K562 (cell line): ENCODE measurements at regions not wholly inside any gene's neighbourhood (a gene's known extent, or its start where the extent isn't known, plus 50 kb on each side); places are given as distances from the start of the nearest gene placed in this dataset.

Experiments
- ATAC-seq: fragments of 200-7000 bp; cut with Tn5 transposase; 3 replicates; pipeline ENCODE4 v1.9.1; 2020; ENCODE audit warnings: moderate library complexity
- BruUV-seq: library from RNA; stranded (reverse); fragments of 400-500 nt; replicated peaks from 2 replicates; lab custom pipeline; 2021; lab: Mats Ljungman, UMichigan
- CTCF ChIA-PET: fragments of 300-600 bp; formaldehyde crosslinking; extraction: SDS; loops from one replicate; lab custom pipeline; 2021; ENCODE audit warnings: low intra/inter-chr PET ratio; lab: Yijun Ruan, JAX
- POLR2A ChIA-PET: fragments of 300-600, 350-650 bp; sonication (Branson Sonifier 250); formaldehyde crosslinking; extraction: SDS; loops from one replicate; lab custom pipeline; 2021; ENCODE audit warnings: antibody characterized with exemption, inconsistent platforms; lab: Yijun Ruan, JAX
- DNase-seq, 4 experiments: peaks; one replicate each; pipeline versions ENCODE4 v3.0.0 to v3.0.0-alpha.2; 2011 to 2018; ENCODE audit warnings: low spot score in 3 of 4, mixed read lengths in 3 of 4; ENCODE audit errors: extremely low read depth in 1 of 4
- FAIRE-seq: peaks from 2 replicates; lab custom pipeline; 2011; peaks lifted over from hg19 to GRCh38; lab: Jason Lieb, UNC
- H2AFZ ChIP-seq: 2 replicates; pipeline ENCODE4 v1.6.0; 2011; ENCODE audit warnings: low read depth, low read length, control low read depth, inconsistent platforms
- H3K27ac ChIP-seq: fragments of 200-600 bp; 3 replicates; pipeline ENCODE4 v1.8.0; 2011; ENCODE audit warnings: low read depth, mild to moderate bottlenecking, control low read depth, inconsistent platforms, low read length, moderate library complexity, mixed read lengths; ENCODE audit errors: extremely low read depth
- H3K27me3 ChIP-seq, 2 experiments: fragments of 300-600 bp in 1 of 2; 2 replicates in 1 of 2; 3 replicates in 1 of 2; pipeline versions ENCODE4 v1.6.0 to v1.8.0; 2011; ENCODE audit warnings: inconsistent platforms in 2 of 2, low read length in 2 of 2, mild to moderate bottlenecking in 1 of 2, mixed read lengths in 1 of 2, moderate library complexity in 1 of 2; ENCODE audit not compliant: control insufficient read depth in 2 of 2, insufficient read depth in 2 of 2
- H3K36me3 ChIP-seq: fragments of 300-600 bp; 3 replicates; pipeline ENCODE4 v1.8.0; 2011; ENCODE audit warnings: mild to moderate bottlenecking, low read length, inconsistent platforms; ENCODE audit not compliant: control insufficient read depth, insufficient read depth
- H3K4me1 ChIP-seq, 2 experiments: fragments of 200-600 bp in 1 of 2; replicated peaks in 1 of 2; 2 replicates in 1 of 2; 3 replicates in 1 of 2; pipeline versions ENCODE4 v1.5.1 to v1.8.0; 2011; ENCODE audit warnings: inconsistent platforms in 2 of 2, low read length in 2 of 2, mild to moderate bottlenecking in 1 of 2, mixed read lengths in 1 of 2, moderate library complexity in 1 of 2; ENCODE audit not compliant: control insufficient read depth in 2 of 2, insufficient read depth in 2 of 2
- H3K4me2 ChIP-seq: 2 replicates; pipeline ENCODE4 v1.6.1; 2011; ENCODE audit warnings: low read length, control low read depth, inconsistent platforms, mixed read lengths; ENCODE audit not compliant: insufficient read depth
- H3K4me3 ChIP-seq: fragments of 200-600 bp; sonication (generic), shearing (Covaris generic); 2 replicates; pipeline ENCODE4 v1.5.1; 2016; ENCODE audit warnings: control low read depth, inconsistent platforms
- H3K79me2 ChIP-seq: fragments of 200-600 bp; 3 replicates; pipeline ENCODE4 v1.8.0; 2011; ENCODE audit warnings: low read length, inconsistent platforms; ENCODE audit not compliant: control insufficient read depth, insufficient read depth
- H3K9ac ChIP-seq, 2 experiments: 2 replicates each; pipeline versions ENCODE4 v1.6.0 to v1.6.1; 2011; ENCODE audit warnings: low read depth in 2 of 2, low read length in 2 of 2, control low read depth in 1 of 2, inconsistent platforms in 1 of 2, mild to moderate bottlenecking in 1 of 2, mixed read lengths in 1 of 2; ENCODE audit not compliant: insufficient read depth in 1 of 2
- H3K9me1 ChIP-seq: one replicate; pipeline ENCODE4 v1.6.0; 2011; ENCODE audit warnings: inconsistent platforms, mild to moderate bottlenecking, low read length, moderate library complexity; ENCODE audit not compliant: control insufficient read depth, insufficient read depth
- H3K9me3 ChIP-seq: replicated peaks from 2 replicates; pipeline ENCODE4 v1.5.1; 2011; ENCODE audit warnings: low read depth, low read length, inconsistent platforms; ENCODE audit not compliant: control insufficient read depth, insufficient read depth
- H4K20me1 ChIP-seq: replicated peaks from 2 replicates; pipeline ENCODE4 v1.6.1; 2011; ENCODE audit warnings: low read length, inconsistent platforms, mixed read lengths; ENCODE audit not compliant: control insufficient read depth, insufficient read depth
- ATF1 ChIP-seq, 2 experiments: fragments of 450-650 bp in 1 of 2; IDR thresholded peaks; 2 replicates each; pipeline ENCODE4 v1.6.1; 2016; ENCODE audit warnings: missing compliant biosample characterization in 1 of 2, missing genetic modification characterization in 1 of 2
- DMBX1 ChIP-seq: fragments of 250-450 bp; sonication (Bioruptor Pico); IDR thresholded peaks from 2 replicates; pipeline ENCODE4 v1.8.0; 2022; ENCODE audit warnings: inconsistent platforms, mild to moderate bottlenecking, moderate library complexity, borderline replicate concordance
- ETS2 ChIP-seq: IDR thresholded peaks from 2 replicates; pipeline ENCODE4 v1.6.1; 2016; ENCODE audit warnings: borderline replicate concordance, missing genetic modification characterization, mild to moderate bottlenecking, moderate library complexity, missing compliant biosample characterization; ENCODE audit not compliant: poor library complexity, severe bottlenecking
- ETV5 ChIP-seq: sonication (generic); formaldehyde crosslinking; IDR thresholded peaks from 2 replicates; pipeline ENCODE4 v1.4.0; 2020; ENCODE audit warnings: low read depth, mild to moderate bottlenecking, missing genetic modification reagents
- FIP1L1 ChIP-seq: fragments of 200-400 bp; formaldehyde crosslinking; IDR thresholded peaks from 2 replicates; pipeline ENCODE4 v1.6.1; 2018; ENCODE audit warnings: mild to moderate bottlenecking, low read depth, low read length; ENCODE audit not compliant: poor library complexity, severe bottlenecking
- KLF16 ChIP-seq: IDR thresholded peaks from 2 replicates; pipeline ENCODE4 v1.6.1; 2016; ENCODE audit warnings: antibody characterized with exemption
- MAX ChIP-seq: sonication (generic); formaldehyde crosslinking; IDR thresholded peaks from 2 replicates; pipeline ENCODE4 v1.9.0; 2022; ENCODE audit warnings: mild to moderate bottlenecking, missing genetic modification reagents
- MTF1 ChIP-seq: fragments of 250-450 bp; sonication (Bioruptor Pico); IDR thresholded peaks from 2 replicates; pipeline ENCODE4 v1.9.0; 2021; ENCODE audit warnings: moderate library complexity, mild to moderate bottlenecking, inconsistent platforms, borderline replicate concordance
- NFXL1 ChIP-seq: fragments of 450-650 bp; formaldehyde crosslinking; IDR thresholded peaks from 2 replicates; pipeline ENCODE4 v1.4.0; 2021; ENCODE audit warnings: mild to moderate bottlenecking
- PRDM10 ChIP-seq: fragments of 450-650 bp; IDR thresholded peaks from 2 replicates; pipeline ENCODE4 v1.6.1; 2018; ENCODE audit not compliant: partially characterized antibody
- SMAD3 ChIP-seq: fragments of 450-650 bp; formaldehyde crosslinking; conservative IDR thresholded peaks from 2 replicates; pipeline ENCODE4 v1.4.0; 2020; ENCODE audit warnings: mild to moderate bottlenecking
- SMARCC2 ChIP-seq: fragments of 450-650 bp; IDR thresholded peaks from 2 replicates; pipeline ENCODE4 v1.6.1; 2017; ENCODE audit warnings: antibody characterized with exemption, moderate library complexity, mild to moderate bottlenecking, low read depth
- SRSF9 ChIP-seq: fragments of 200-400 bp; formaldehyde crosslinking; IDR thresholded peaks from 2 replicates; pipeline ENCODE4 v1.6.1; 2017; ENCODE audit warnings: low read depth, low read length, borderline replicate concordance
- TARDBP ChIP-seq: fragments of 450-650 bp; IDR thresholded peaks from 2 replicates; pipeline ENCODE4 v1.6.1; 2016
- XRCC5 ChIP-seq: fragments of 200-400 bp; formaldehyde crosslinking; IDR thresholded peaks from 2 replicates; pipeline ENCODE4 v1.6.1; 2017; ENCODE audit warnings: low read depth, mild to moderate bottlenecking, low read length
- ZNF12 ChIP-seq: sonication (generic); formaldehyde crosslinking; IDR thresholded peaks from 2 replicates; pipeline ENCODE4 v1.4.0; 2020; ENCODE audit warnings: mild to moderate bottlenecking, missing genetic modification reagents
- WGBS: fragments of 100-300 bp; shearing (Covaris generic); methylation state at CpG from one replicate; pipeline ENCODE4 v1.1.6; 2016; ENCODE audit warnings: low coverage, mixed read lengths; ENCODE audit not compliant: insufficient coverage; ENCODE audit errors: missing lambda C conversion rate; 5-methylcytosine and 5-hydroxymethylcytosine counted together
- in situ Hi-C: fragments of 300-500 bp; cut with MboI; formaldehyde crosslinking; loops from 4 replicates; pipeline ENCODE4 v1.15.0; 2018; ENCODE audit warnings: inconsistent platforms, mixed read lengths
- intact Hi-C: fragments of 100-400 bp; cut with micrococcal nuclease; formaldehyde crosslinking; loops from 2 replicates; pipeline ENCODE4 v1.14.2; 2022

DNA sequence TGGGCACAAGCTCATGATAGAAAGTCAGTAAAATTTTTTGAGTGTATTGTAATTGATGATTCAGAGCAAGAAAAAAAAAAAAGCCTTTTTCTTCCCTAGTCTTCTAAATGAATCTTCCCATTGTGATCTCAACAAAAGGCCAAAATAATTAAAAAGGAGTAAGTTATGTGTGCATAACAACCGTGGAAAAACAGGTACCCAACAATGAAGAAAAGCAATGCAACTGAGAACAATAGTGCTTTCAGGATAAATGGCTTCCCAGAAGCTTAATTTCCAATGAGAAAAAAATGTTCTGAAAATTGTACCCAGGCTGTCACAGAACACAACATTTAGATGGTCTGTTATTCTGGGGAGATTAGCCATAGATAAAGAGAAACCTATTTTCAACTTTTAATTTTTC is 399.0 kb upstream of the AGA start:
- H3K4me3 ChIP-seq = no peak overlapping the region
- no peaks in the 10 kb centered on the region for H4K20me1 ChIP-seq
- no peak overlapping the region for H2AFZ ChIP-seq
- H3K4me2 ChIP-seq = no peak overlapping the region
- H3K9me3 ChIP-seq = no peaks in the 10 kb centered on the region
- no peak overlapping the region for H3K9ac ChIP-seq
- in situ Hi-C loops (no loop called here), intact Hi-C loops (no loop called here)
- CTCF ChIA-PET = no interaction called here
- no peaks in the 10 kb centered on the region for H3K79me2 ChIP-seq
- no TSS peak for BruUV-seq
- H3K27me3 ChIP-seq = no peaks in the 10 kb centered on the region
- POLR2A ChIA-PET = no interaction called here
- no peak for TF ChIP-seq TARDBP
- TF ChIP-seq MAX (CRISPR knock-in tag) = no peak
- TF ChIP-seq XRCC5 = no peak
- no peak for TF ChIP-seq NFXL1 (CRISPR knock-in tag)
- TF ChIP-seq ETS2 (tag) = no peak
- TF ChIP-seq ATF1 (CRISPR knock-in tag; IDR thresholded peaks at IDR 0.05) = no peak
- no peak for TF ChIP-seq ATF1 (tag; IDR thresholded peaks at IDR 0.05)
- TF ChIP-seq SMARCC2 = no peak
- TF ChIP-seq SMAD3 = no peak
- no peak for TF ChIP-seq PRDM10
- TF ChIP-seq ZNF12 (CRISPR knock-in tag) = no peak
- no peak for TF ChIP-seq DMBX1 (CRISPR knock-in tag)
- TF ChIP-seq SRSF9 = no peak
- no peak for TF ChIP-seq MTF1
- TF ChIP-seq KLF16 = no peak
- no peak for TF ChIP-seq ETV5 (CRISPR knock-in tag)
- no peak for TF ChIP-seq FIP1L1
- H3K27ac ChIP-seq = no peak overlapping the region
- H3K9me1 ChIP-seq = no peaks in the 10 kb centered on the region
- WGBS = 0% methylated on average over 1 of the region's 1 CpG
- no peaks in the 10 kb centered on the region for H3K36me3 ChIP-seq
- DNase-seq = no peak
- FAIRE-seq = no peak
- H3K4me1 ChIP-seq = no peaks in the 10 kb centered on the region
- no peak for ATAC-seq
